Psoas muscle (tissue), 7 donors: ENCODE measurements at regions not wholly inside any gene's neighbourhood (a gene's known extent, or its start where the extent isn't known, plus 50 kb on each side); places are given as distances from the start of the nearest gene placed in this dataset.

ENCODE experiments used
- ATAC-seq, 4 donors: fragments of 200-7000 bp; cut with Tn5 transposase; one replicate each; pipeline ENCODE4 v1.9.1; 2020; ENCODE audit warnings: moderate library complexity in 3 of 4, mild to moderate bottlenecking in 2 of 4
- DNase-seq, 2 donors: peaks; one replicate each; pipeline ENCODE4 v3.0.0-alpha.2; 2020
- H3K27ac ChIP-seq: fragments of 200-600 bp; one replicate; pipeline ENCODE4 v1.8.0; 2022
- H3K27me3 ChIP-seq, 3 donors: fragments of 200-600 bp in 1 of 3; one replicate each; pipeline versions ENCODE4 v1.6.1 to v1.8.0; 2013 to 2022; ENCODE audit warnings: low read length in 2 of 3, mild to moderate bottlenecking in 2 of 3, moderate library complexity in 1 of 3; ENCODE audit not compliant: insufficient read depth in 3 of 3
- H3K36me3 ChIP-seq, 2 donors: fragments of 200-600 bp in 1 of 2; one replicate each; pipeline versions ENCODE4 v1.6.1 to v1.8.0; 2013 to 2022; ENCODE audit warnings: low read depth in 1 of 2, mild to moderate bottlenecking in 1 of 2, moderate library complexity in 1 of 2; ENCODE audit not compliant: insufficient read depth in 1 of 2
- H3K4me1 ChIP-seq: fragments of 200-600 bp; one replicate; pipeline ENCODE4 v1.8.0; 2022
- H3K4me3 ChIP-seq: fragments of 200-600 bp; one replicate; pipeline ENCODE4 v1.8.0; 2022; ENCODE audit warnings: mild to moderate bottlenecking
- H3K9me3 ChIP-seq: fragments of 200-600 bp; one replicate; pipeline ENCODE4 v1.8.0; 2022
- WGBS, 3 donors: extraction: QIAGEN DNeasy Blood & Tissue Kit; methylation state at CpG; one replicate each; pipeline versions ENCODE4 v1.1.6 to v1.1.7; 2013; 5-methylcytosine and 5-hydroxymethylcytosine counted together
- intact Hi-C, 2 donors: fragments of 100-400 bp; cut with DNase I; formaldehyde crosslinking; loops; one replicate each; pipeline versions ENCODE4 v1.11.0 to v1.14.2; 2022
- TF ChIP-seq, protein P1 (sequence below): fragments of 200-600 bp; IDR thresholded peaks from one replicate; pipeline ENCODE4 v1.8.0; 2022; ENCODE audit warnings: antibody characterized with exemption
- donor health status: healthy with polysubstance abuse.
- donor health status: DM: no; HTN: no; CAD: no; lungs with moderate emphysema.
- donor health status: Bipolar disorder and iron deficiency.
- donor health status: healthy.
- donor health status: DM: yes; HTN: yes; CAD: no.
- donor health status: DM: no; HTN: no; CAD: no.
- donor health status: DM: yes; HTN: yes; CAD: no.

DNA sequence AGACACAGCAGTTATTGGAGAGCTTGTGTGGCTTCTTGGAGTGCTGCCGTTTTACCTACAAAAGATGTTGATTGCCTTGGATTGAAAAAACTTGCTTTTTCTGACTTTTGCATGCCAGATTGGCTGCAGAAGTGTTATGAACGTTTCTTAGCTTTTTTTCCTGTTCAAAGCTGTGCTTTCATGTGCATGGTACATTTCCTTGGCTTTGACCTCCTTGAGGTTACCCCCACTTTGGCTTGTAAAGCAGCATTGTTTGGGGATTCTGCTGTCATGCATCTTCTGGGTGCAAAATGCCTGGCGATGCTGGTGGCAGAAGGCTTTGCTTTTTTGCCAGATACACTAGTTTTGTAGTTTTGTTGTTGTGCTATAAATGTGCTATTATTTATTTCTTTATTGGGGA, 80.0 kb downstream of the JRKL start:
- no peak overlapping the region for H3K4me3 ChIP-seq
- H3K27me3 ChIP-seq: no peaks in the 10 kb centered on the region
- WGBS, 3 donors: 36 to 47% (median 42%) methylated on average over 3 of the region's 3 CpGs
- H3K4me1 ChIP-seq: no peaks in the 10 kb centered on the region
- H3K27ac ChIP-seq: no peak overlapping the region
- DNase-seq (no peak), ATAC-seq (no peak)
- H3K9me3 ChIP-seq: peaks cover 8% of the 10 kb centered on the region
- H3K36me3 ChIP-seq: no peaks in the 10 kb centered on the region
- TF ChIP-seq, protein P1, sequence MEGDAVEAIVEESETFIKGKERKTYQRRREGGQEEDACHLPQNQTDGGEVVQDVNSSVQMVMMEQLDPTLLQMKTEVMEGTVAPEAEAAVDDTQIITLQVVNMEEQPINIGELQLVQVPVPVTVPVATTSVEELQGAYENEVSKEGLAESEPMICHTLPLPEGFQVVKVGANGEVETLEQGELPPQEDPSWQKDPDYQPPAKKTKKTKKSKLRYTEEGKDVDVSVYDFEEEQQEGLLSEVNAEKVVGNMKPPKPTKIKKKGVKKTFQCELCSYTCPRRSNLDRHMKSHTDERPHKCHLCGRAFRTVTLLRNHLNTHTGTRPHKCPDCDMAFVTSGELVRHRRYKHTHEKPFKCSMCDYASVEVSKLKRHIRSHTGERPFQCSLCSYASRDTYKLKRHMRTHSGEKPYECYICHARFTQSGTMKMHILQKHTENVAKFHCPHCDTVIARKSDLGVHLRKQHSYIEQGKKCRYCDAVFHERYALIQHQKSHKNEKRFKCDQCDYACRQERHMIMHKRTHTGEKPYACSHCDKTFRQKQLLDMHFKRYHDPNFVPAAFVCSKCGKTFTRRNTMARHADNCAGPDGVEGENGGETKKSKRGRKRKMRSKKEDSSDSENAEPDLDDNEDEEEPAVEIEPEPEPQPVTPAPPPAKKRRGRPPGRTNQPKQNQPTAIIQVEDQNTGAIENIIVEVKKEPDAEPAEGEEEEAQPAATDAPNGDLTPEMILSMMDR: no peak
- intact Hi-C loops: loop anchor here in 1 of 2 donors (10.0 kb wide), 1 partner anchor 675 kb away; no protein-coding TSS in a partner anchor

DNA sequence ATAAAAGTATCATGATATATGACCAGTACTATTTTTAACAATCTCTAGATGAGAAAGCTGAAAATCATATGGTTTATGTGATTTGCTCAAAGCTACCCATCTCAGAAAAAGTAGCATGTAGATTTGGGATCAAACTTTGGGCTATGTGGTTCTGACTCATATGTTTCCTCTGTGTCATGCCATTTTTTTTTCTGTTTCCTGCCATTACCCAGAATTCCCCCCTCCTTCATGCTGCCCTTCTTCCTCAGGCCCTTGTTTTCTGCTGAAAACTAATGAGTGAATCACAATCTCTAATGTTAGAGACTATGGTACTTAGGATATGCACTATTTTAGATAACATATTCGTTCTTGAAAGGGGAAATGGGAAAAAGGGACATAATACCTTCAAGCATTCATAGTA, 80.7 kb downstream of the JRKL start:
- ATAC-seq (no peak), DNase-seq (no peak)

DNA sequence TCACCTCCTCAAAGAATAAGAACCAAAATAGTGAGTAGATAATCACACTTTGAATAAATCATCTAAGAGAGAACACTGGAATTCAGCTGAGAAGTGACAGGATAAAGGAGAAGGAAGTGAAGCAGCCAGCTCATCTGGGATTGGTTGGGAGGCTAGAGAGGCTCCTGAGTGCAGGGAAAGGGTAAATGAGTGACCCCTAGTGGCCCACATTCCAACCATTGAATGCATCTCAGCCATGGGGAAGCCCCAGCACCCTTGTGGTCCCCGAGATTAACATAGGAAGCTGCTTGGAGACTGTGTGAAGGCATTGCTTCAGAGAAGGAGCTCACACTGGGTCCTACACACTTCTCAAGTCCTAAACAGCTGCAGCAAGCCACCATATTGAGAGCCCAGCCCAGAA, 82.3 kb downstream of the JRKL start:
- Histone ChIP-seq H3K27ac (no peak overlapping the region), H3K4me1 (no peaks in the 10 kb centered on the region), H3K36me3 (no peaks in the 10 kb centered on the region), H3K9me3 (peaks cover 8% of the 10 kb centered on the region), H3K27me3 (no peaks in the 10 kb centered on the region), H3K4me3 (no peak overlapping the region)
- no peak for ATAC-seq
- intact Hi-C loops: no loop called here
- DNase-seq: no peak
- TF ChIP-seq, protein P1: no peak
- WGBS, 3 donors: 60 to 88% (median 69%) methylated on average over 1 of the region's 1 CpG

More for the DNA sequence above, 80.7 kb downstream of the JRKL start:
- Histone ChIP-seq H3K4me1 (no peaks in the 10 kb centered on the region), H3K27ac (no peak overlapping the region), H3K27me3 (no peaks in the 10 kb centered on the region), H3K9me3 (peaks cover 8% of the 10 kb centered on the region), H3K36me3 (no peaks in the 10 kb centered on the region), H3K4me3 (no peak overlapping the region)
- intact Hi-C loops: no loop called here
- WGBS, 3 donors: 81 to 89% (median 83%) methylated on average over 1 of the region's 1 CpG
- TF ChIP-seq, protein P1: no peak

DNA sequence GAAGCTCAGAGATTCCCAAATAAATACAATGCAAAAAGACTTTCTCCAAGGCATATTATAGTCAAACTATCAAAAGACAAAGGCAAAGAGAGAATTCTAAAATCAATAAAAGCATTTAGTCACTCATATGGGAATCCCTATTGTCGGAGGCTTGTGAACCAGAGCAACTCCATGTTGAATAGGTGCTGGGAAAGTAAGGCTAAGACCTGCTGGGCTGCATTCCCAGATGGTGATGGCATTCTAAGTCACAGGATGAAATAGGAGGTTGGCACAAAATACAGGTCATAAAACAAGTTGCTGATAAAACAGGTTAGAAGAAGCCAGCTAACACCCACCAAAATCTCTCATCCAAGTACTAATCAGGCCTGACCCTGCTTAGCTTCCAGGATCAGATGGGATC, 84.5 kb downstream of the JRKL start:
- no peaks in the 10 kb centered on the region for H3K27me3 ChIP-seq
- ATAC-seq: no peak
- H3K4me1 ChIP-seq: no peaks in the 10 kb centered on the region
- TF ChIP-seq, protein P1: no peak
- H3K27ac ChIP-seq: no peak overlapping the region
- DNase-seq: no peak
- H3K9me3 ChIP-seq: peaks cover 8% of the 10 kb centered on the region
- H3K4me3 ChIP-seq: no peak overlapping the region
- no peaks in the 10 kb centered on the region for H3K36me3 ChIP-seq
- intact Hi-C loops: no loop called here
- 69 to 91% (median 72%) methylated on average over 1 of the region's 1 CpG for WGBS, 3 donors

DNA sequence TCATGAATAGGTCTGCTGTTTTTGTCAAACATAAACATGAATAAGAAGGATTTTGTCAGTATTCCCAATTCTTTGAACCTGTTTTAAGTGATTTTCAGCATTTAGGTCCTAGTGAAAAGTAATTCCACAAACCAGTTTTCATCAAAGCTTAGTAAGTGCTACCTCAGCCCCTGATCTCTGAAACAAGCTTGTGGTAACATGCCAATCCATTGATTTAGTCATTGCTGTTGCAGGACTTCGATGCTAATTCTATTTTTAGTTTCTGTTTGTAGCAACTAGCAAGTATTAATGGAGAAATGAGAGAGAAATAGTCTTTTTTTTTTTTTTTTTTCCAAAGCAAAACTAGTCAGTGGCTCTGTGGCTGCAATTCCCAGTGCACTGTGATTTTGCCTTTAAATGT, 91.4 kb downstream of the JRKL start:
- Histone ChIP-seq H3K27ac (no peak overlapping the region), H3K36me3 (no peaks in the 10 kb centered on the region), H3K4me1 (no peaks in the 10 kb centered on the region), H3K9me3 (no peaks in the 10 kb centered on the region), H3K4me3 (no peak overlapping the region), H3K27me3 (no peaks in the 10 kb centered on the region)
- intact Hi-C loops: no loop called here
- DNase-seq (no peak), ATAC-seq (no peak)
- 24 to 33% (median 30%) methylated on average over 1 of the region's 1 CpG for WGBS, 3 donors
- TF ChIP-seq, protein P1: no peak
